Mesenchymal stem cell (in vitro differentiated cells and primary cell): ENCODE measurements at regions not wholly inside any gene's neighbourhood (a gene's known extent, or its start where the extent isn't known, plus 50 kb on each side); places are given as distances from the start of the nearest gene placed in this dataset.

ENCODE experiments used
- DNase-seq: peaks from one replicate; pipeline ENCODE4 v3.0.0-alpha.2; 2013
- H2AFZ ChIP-seq: one replicate; pipeline ENCODE4 v1.6.1; 2013; ENCODE audit warnings: low read depth, mild to moderate bottlenecking, control low read depth, inconsistent platforms, low read length, moderate library complexity
- H2AK5ac ChIP-seq: 2 replicates; pipeline ENCODE4 v1.6.1; 2013; ENCODE audit warnings: low read length, moderate library complexity, mild to moderate bottlenecking, inconsistent platforms; ENCODE audit not compliant: severe bottlenecking
- H2BK120ac ChIP-seq: one replicate; pipeline ENCODE4 v1.6.1; 2013; ENCODE audit warnings: low read depth, mild to moderate bottlenecking, inconsistent platforms, low read length, moderate library complexity
- H2BK12ac ChIP-seq, 2 experiments: one replicate each; pipeline ENCODE4 v1.6.1; 2013; ENCODE audit warnings: inconsistent platforms in 2 of 2, low read length in 2 of 2, mild to moderate bottlenecking in 2 of 2, moderate library complexity in 2 of 2, control low read depth in 1 of 2
- H2BK15ac ChIP-seq: one replicate; pipeline ENCODE4 v1.6.1; 2013; ENCODE audit warnings: mild to moderate bottlenecking, low read depth, inconsistent platforms; ENCODE audit not compliant: poor library complexity, severe bottlenecking
- H2BK5ac ChIP-seq: 2 replicates; pipeline ENCODE4 v1.6.1; 2013; ENCODE audit warnings: low read depth, mild to moderate bottlenecking, low read length, control low read depth, inconsistent platforms; ENCODE audit not compliant: poor library complexity, severe bottlenecking
- H3K14ac ChIP-seq, 2 experiments: one replicate each; pipeline ENCODE4 v1.6.1; 2013; ENCODE audit warnings: inconsistent platforms in 2 of 2, low read length in 2 of 2, control low read depth in 1 of 2, mild to moderate bottlenecking in 1 of 2, moderate library complexity in 1 of 2
- H3K18ac ChIP-seq, 2 experiments: one replicate each; pipeline ENCODE4 v1.6.1; 2013; ENCODE audit warnings: inconsistent platforms in 2 of 2, low read length in 2 of 2, control low read depth in 1 of 2, low read depth in 1 of 2, mild to moderate bottlenecking in 1 of 2
- H3K23ac ChIP-seq, 2 experiments: one replicate each; pipeline ENCODE4 v1.6.1; 2013; ENCODE audit warnings: inconsistent platforms in 2 of 2, low read length in 2 of 2, mild to moderate bottlenecking in 2 of 2, moderate library complexity in 2 of 2, control low read depth in 1 of 2
- H3K27ac ChIP-seq: 2 replicates; pipeline ENCODE4 v1.5.1; 2013; ENCODE audit warnings: mild to moderate bottlenecking, moderate library complexity, low read length, control low read depth, inconsistent platforms; ENCODE audit not compliant: poor library complexity, severe bottlenecking
- H3K27me3 ChIP-seq, 2 experiments: 2 replicates each; pipeline versions ENCODE4 v1.6.1 to v1.7.0; 2013; ENCODE audit warnings: low read length in 2 of 2, mild to moderate bottlenecking in 2 of 2, moderate library complexity in 2 of 2, control low read depth in 1 of 2, inconsistent platforms in 1 of 2; ENCODE audit not compliant: control insufficient read depth in 1 of 2, insufficient read depth in 1 of 2
- H3K36me3 ChIP-seq, 2 experiments: 2 replicates each; pipeline versions ENCODE4 v1.6.1 to v1.7.0; 2013; ENCODE audit warnings: low read length in 2 of 2, control low read depth in 1 of 2, inconsistent platforms in 1 of 2, low read depth in 1 of 2, mild to moderate bottlenecking in 1 of 2; ENCODE audit not compliant: insufficient read depth in 2 of 2, control insufficient read depth in 1 of 2
- H3K4ac ChIP-seq, 2 experiments: one replicate each; pipeline ENCODE4 v1.6.1; 2013; ENCODE audit warnings: inconsistent platforms in 2 of 2, low read length in 2 of 2, mild to moderate bottlenecking in 2 of 2, moderate library complexity in 2 of 2, control low read depth in 1 of 2, low read depth in 1 of 2
- H3K4me1 ChIP-seq: 2 replicates; pipeline ENCODE4 v1.6.1; 2013; ENCODE audit warnings: low read depth, low read length, control low read depth; ENCODE audit not compliant: control insufficient read depth, insufficient read depth
- H3K4me2 ChIP-seq: 2 replicates; pipeline ENCODE4 v1.6.1; 2013; ENCODE audit warnings: low read length, mild to moderate bottlenecking, inconsistent platforms; ENCODE audit not compliant: poor library complexity, severe bottlenecking
- H3K4me3 ChIP-seq, 2 experiments: 2 replicates each; pipeline versions ENCODE4 v1.5.1 to v1.7.0; 2013; ENCODE audit warnings: low read length in 2 of 2, mild to moderate bottlenecking in 2 of 2, control low read depth in 1 of 2, low read depth in 1 of 2; ENCODE audit not compliant: insufficient read depth in 1 of 2
- H3K79me1 ChIP-seq: replicated peaks from 2 replicates; pipeline ENCODE4 v1.6.1; 2013; ENCODE audit warnings: mild to moderate bottlenecking, control low read depth, low read length, inconsistent platforms; ENCODE audit not compliant: poor library complexity, severe bottlenecking
- H3K9ac ChIP-seq: 2 replicates; pipeline ENCODE4 v1.7.0; 2013; ENCODE audit warnings: mild to moderate bottlenecking, low read length, moderate library complexity
- H3K9me3 ChIP-seq: 2 replicates; pipeline ENCODE4 v1.7.0; 2013; ENCODE audit warnings: mild to moderate bottlenecking, low read length; ENCODE audit not compliant: control insufficient read depth
- H4K8ac ChIP-seq: one replicate; pipeline ENCODE4 v1.6.1; 2013; ENCODE audit warnings: inconsistent platforms, mild to moderate bottlenecking, low read length, moderate library complexity
- H4K91ac ChIP-seq: one replicate; pipeline ENCODE4 v1.6.1; 2013; ENCODE audit warnings: mild to moderate bottlenecking, low read length, inconsistent platforms
- WGBS: methylation state at CpG from one replicate; pipeline ENCODE4 v1.1.7; 2013; ENCODE audit warnings: mixed read lengths; 5-methylcytosine and 5-hydroxymethylcytosine counted together

- no peak overlapping the region for H2AK5ac ChIP-seq
- H3K9me3 ChIP-seq = no peaks in the 10 kb centered on the region
- no peak overlapping the region for H2BK12ac ChIP-seq
- no peak overlapping the region for H2BK15ac ChIP-seq
- no peak overlapping the region for H3K27ac ChIP-seq
- H3K23ac ChIP-seq = no peak overlapping the region
- no peaks in the 10 kb centered on the region for H3K79me1 ChIP-seq
- H3K4me2 ChIP-seq = no peak overlapping the region
- no peak overlapping the region for H3K18ac ChIP-seq
- H3K27me3 ChIP-seq = peaks cover 0 to 21% of the 10 kb centered on the region in 2 experiments
- H4K8ac ChIP-seq = no peak overlapping the region
- H3K14ac ChIP-seq = no peak overlapping the region
- no peak overlapping the region for H2AFZ ChIP-seq
- H2BK120ac ChIP-seq = no peak overlapping the region
- no peak overlapping the region for H3K4me3 ChIP-seq
- H3K9ac ChIP-seq = no peak overlapping the region
- H4K91ac ChIP-seq = no peak overlapping the region
- H3K36me3 ChIP-seq = no peaks in the 10 kb centered on the region
- 58% methylated on average over 1 of the region's 3 CpGs for WGBS
- H2BK5ac ChIP-seq = no peak overlapping the region
- H3K4me1 ChIP-seq = no peaks in the 10 kb centered on the region
- no peak for DNase-seq
- H3K4ac ChIP-seq = no peak overlapping the region
Observed at GRCh38 chrX:46169808-46170207, 375.4 kb downstream of the ZNF674 start.

- 98% methylated on average over 3 of the region's 3 CpGs for WGBS
- no peak overlapping the region for H3K18ac ChIP-seq
Observed at GRCh38 chrX:46168254-46168653, 377.0 kb downstream of the ZNF674 start.

GRCh38 chrX:46165866-46166265 is 379.4 kb downstream of the ZNF674 start:
- Histone ChIP-seq H3K27ac (peak overlapping the region; percentile 90), H3K9ac (no peak overlapping the region), H3K9me3 (no peaks in the 10 kb centered on the region), H3K18ac (no peak overlapping the region), H3K4me3 (no peak overlapping the region), H3K4ac (no peak overlapping the region), H3K4me2 (no peak overlapping the region), H2AK5ac (no peak overlapping the region), H3K27me3 (peaks cover 0 to 22% of the 10 kb centered on the region in 2 experiments), H3K23ac (no peak overlapping the region), H3K36me3 (no peaks in the 10 kb centered on the region), H2AFZ (no peak overlapping the region), H3K4me1 (no peaks in the 10 kb centered on the region), H2BK120ac (no peak overlapping the region), H4K8ac (no peak overlapping the region), H4K91ac (no peak overlapping the region), H2BK12ac (no peak overlapping the region), H3K79me1 (no peaks in the 10 kb centered on the region), H3K14ac (no peak overlapping the region), H2BK5ac (peak overlapping the region; percentile 53), H2BK15ac (no peak overlapping the region)
- no CpG with 5 or more reads among the region's 3 CpGs for WGBS
- DNase-seq = no peak

More at GRCh38 chrX:46168254-46168653, 377.0 kb downstream of the ZNF674 start:
- H2BK120ac ChIP-seq = no peak overlapping the region
- no peak for DNase-seq
- H2AK5ac ChIP-seq = no peak overlapping the region
- H3K9me3 ChIP-seq = no peaks in the 10 kb centered on the region
- H2AFZ ChIP-seq = no peak overlapping the region
- no peak overlapping the region for H2BK12ac ChIP-seq
- no peaks in the 10 kb centered on the region for H3K36me3 ChIP-seq
- H2BK5ac ChIP-seq = no peak overlapping the region
- no peak overlapping the region for H3K27ac ChIP-seq
- H3K4ac ChIP-seq = no peak overlapping the region
- no peak overlapping the region for H3K23ac ChIP-seq
- H4K91ac ChIP-seq = no peak overlapping the region
- no peaks in the 10 kb centered on the region for H3K4me1 ChIP-seq
- no peaks in the 10 kb centered on the region for H3K79me1 ChIP-seq
- no peak overlapping the region for H4K8ac ChIP-seq
- peaks cover 0 to 22% of the 10 kb centered on the region in 2 experiments for H3K27me3 ChIP-seq
- H3K14ac ChIP-seq = no peak overlapping the region
- no peak overlapping the region for H3K4me3 ChIP-seq
- no peak overlapping the region for H2BK15ac ChIP-seq
- H3K9ac ChIP-seq = no peak overlapping the region
- no peak overlapping the region for H3K4me2 ChIP-seq

GRCh38 chrX:46165411-46165810 is 379.8 kb downstream of the ZNF674 start:
- Histone ChIP-seq H3K9me3 (no peaks in the 10 kb centered on the region), H4K91ac (no peak overlapping the region), H3K18ac (no peak overlapping the region), H2BK120ac (no peak overlapping the region), H3K4me3 (no peak overlapping the region), H3K79me1 (no peaks in the 10 kb centered on the region), H3K14ac (no peak overlapping the region), H4K8ac (no peak overlapping the region), H3K4me2 (no peak overlapping the region), H3K4me1 (no peaks in the 10 kb centered on the region), H3K4ac (no peak overlapping the region), H3K36me3 (no peaks in the 10 kb centered on the region), H3K27me3 (peaks cover 0 to 22% of the 10 kb centered on the region in 2 experiments), H3K9ac (no peak overlapping the region), H2AFZ (no peak overlapping the region), H3K23ac (no peak overlapping the region), H2BK15ac (no peak overlapping the region), H2BK12ac (no peak overlapping the region), H3K27ac (peak overlapping the region; percentile 90), H2BK5ac (no peak overlapping the region), H2AK5ac (no peak overlapping the region)
- DNase-seq = no peak
- WGBS = 33% methylated on average over 1 of the region's 2 CpGs
